Right lobe of liver (tissue), 4 donors: ENCODE measurements at regions not wholly inside any gene's neighbourhood (a gene's known extent, or its start where the extent isn't known, plus 50 kb on each side); places are given as distances from the start of the nearest gene placed in this dataset.

Experiments
- CTCF ChIP-seq, 4 donors: fragments of 200-600 bp in 3 of 4; fragments of 450-650 bp in 1 of 4; IDR thresholded peaks; one replicate each; pipeline versions ENCODE4 v1.5.1 to v1.8.0; 2016 to 2022; ENCODE audit warnings: antibody characterized with exemption in 4 of 4, mild to moderate bottlenecking in 2 of 4
- POLR2A ChIP-seq: fragments of 450-650 bp; IDR thresholded peaks from one replicate; pipeline ENCODE4 v1.6.1; 2017; ENCODE audit warnings: antibody characterized with exemption, mild to moderate bottlenecking
- donor health status: DM: no; HTN: no; CAD: no.
- donor health status: DM: no; HTN: no; CAD: no.
- donor health status: DM: no; HTN: yes; CAD: no.

DNA sequence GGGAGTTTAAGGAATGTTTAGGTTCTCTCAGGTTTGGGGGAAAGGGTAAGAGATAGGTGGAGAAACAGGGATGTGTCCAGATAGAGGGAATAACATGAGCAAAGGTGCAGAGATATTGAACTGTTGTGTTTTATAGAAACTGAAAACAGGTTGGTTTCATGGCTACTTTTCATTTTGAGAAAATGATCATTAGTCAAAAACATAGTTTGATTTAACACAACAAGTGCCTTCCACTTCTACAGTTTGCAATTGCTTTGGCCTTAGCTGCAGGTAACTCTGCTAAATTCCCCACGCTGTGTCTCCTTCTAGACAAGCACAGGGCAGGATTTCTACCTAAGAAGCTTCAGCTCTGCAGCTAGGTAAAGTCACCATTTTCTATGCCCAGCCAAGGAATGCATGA, 124.9 kb downstream of the RGS2 start:
- no peak for TF ChIP-seq CTCF (IDR thresholded peaks at IDR 0.05)
- no peak for TF ChIP-seq POLR2A
